ENCODE measurements at regions not wholly inside any gene's neighbourhood (a gene's known extent, or its start where the extent isn't known, plus 50 kb on each side); places are given as distances from the start of the nearest gene placed in this dataset.

- no peak for TF ChIP-seq POLR2A (IDR thresholded peaks at IDR 0.05; ENCODE audit: low read length)
- no peak for TF ChIP-seq CTCF (IDR thresholded peaks at IDR 0.05)
- no peak for TF ChIP-seq MAFK (IDR thresholded peaks at IDR 0.05; ENCODE audit: partially characterized antibody)
Observed at GRCh38 chr4:11011249-11011648, 326.7 kb upstream of the CLNK start.

Measured in A549 (cell line).